Hepatic stellate cell (primary cell): ENCODE measurements at regions not wholly inside any gene's neighbourhood (a gene's known extent, or its start where the extent isn't known, plus 50 kb on each side); places are given as distances from the start of the nearest gene placed in this dataset.
"Not testable (repeated sequence)": the region's sequence is repeated elsewhere in the genome, so short reads cannot be mapped to it uniquely, and the experiment has no call there.

Experiments
- DNase-seq: peaks from one replicate; pipeline ENCODE4 v3.0.0; 2011; ENCODE audit warnings: low spot score

DNA sequence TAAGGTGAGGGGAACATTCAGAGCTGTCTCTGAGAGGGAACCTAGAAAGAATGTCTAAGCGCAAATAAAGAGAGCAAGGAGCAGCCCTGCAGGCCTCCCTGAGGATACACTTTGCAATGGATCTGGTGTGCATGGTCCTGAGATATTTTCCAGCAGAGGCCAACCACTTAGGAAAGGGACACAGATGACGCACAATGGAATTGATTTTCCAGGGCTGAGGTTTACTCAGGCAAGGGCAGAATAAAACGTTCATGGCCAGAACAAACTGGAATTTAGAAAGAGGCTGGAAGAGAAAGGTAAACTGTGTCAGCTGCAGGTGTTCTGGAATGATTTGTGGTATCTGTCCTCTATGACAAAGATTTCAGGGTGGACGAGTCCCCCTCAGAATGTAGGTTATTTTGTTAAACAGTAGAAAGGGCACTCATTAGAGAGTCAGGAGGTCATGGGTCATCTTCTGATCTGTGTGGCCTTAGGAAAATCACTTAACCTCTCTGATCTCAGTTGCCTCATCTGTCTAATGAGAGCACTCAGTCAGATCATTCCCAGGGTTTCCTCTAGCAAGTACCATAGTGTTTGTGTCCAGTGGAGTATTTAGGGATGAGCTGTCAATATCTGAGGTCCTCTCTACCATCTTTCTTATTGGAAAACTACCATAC lies 61.8 kb upstream of the PGBD5 start:
- no peak for DNase-seq

DNA sequence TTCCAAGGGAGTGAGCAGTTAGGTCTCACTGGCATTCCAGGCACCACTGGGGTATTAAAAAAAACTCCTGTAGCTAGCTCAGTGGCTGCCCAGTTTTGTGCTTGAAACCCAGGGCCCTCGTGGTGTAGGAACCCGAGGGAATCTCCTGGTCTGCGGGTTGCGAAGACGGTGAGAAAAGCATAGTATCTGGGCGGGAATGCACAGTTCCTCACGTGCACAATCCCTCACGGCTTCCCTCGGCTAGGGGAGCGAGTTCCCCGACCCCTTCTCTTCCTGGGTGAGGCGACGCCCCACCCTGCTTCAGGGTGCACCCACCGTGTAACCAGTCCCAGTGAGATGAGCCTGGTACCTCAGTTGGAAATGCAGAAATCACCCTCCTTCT lies 50.5 kb upstream of the PGBD5 start:
- no peak for DNase-seq

DNA sequence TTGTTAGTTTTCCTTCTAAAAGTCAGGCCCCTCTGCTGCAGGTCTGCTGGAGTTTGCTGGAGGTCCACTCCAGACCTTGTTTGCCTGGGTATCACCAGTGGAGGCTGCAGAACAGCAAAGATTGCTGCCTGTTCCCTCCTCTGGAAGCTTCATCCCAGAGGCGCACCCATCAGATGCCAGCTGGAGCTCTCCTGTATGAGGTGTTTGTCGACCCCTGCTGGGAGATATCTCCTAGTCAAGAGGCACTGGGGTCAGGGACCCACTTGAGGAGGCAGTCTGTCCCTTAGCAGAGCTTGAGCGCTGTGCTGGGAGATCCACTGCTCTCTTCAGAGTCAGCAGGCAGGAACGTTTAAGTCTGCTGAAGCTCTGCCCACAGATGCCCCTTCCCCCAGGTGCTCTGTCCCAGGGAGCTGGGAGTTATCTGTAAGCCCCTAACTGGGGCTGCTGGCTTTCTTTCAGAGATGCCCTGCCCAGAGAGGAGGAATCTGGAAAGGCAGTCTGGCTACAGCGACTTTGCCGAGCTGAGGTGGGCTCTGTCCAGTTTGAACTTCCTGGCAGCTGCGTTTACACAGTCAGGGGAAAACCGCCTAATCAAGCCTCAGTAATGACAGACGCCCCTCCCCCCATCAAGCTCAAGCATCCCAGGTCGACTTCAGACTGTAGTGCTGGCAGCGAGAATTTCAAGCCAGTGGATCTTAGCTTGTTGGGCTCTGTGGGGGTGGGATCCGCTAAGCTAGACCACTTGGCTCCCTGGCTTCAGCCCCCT lies 49.9 kb upstream of the PGBD5 start:
- DNase-seq: not testable (repeated sequence)
